ENCODE measurements at regions not wholly inside any gene's neighbourhood (a gene's known extent, or its start where the extent isn't known, plus 50 kb on each side); places are given as distances from the start of the nearest gene placed in this dataset.

GRCh38 chr10:3427347-3427746 lies 254.8 kb upstream of the PITRM1 start:
- no peak for TF ChIP-seq CTCF (IDR thresholded peaks at IDR 0.05)
- no peak for TF ChIP-seq POLR2A (IDR thresholded peaks at IDR 0.05)
